ENCODE measurements at regions not wholly inside any gene's neighbourhood (a gene's known extent, or its start where the extent isn't known, plus 50 kb on each side); places are given as distances from the start of the nearest gene placed in this dataset.
A peak's percentile ranks its signal among the peaks of the same experiment; 100 is the strongest.
"Not testable (repeated sequence)": the region's sequence is repeated elsewhere in the genome, so short reads cannot be mapped to it uniquely, and the experiment has no call there.

DNA sequence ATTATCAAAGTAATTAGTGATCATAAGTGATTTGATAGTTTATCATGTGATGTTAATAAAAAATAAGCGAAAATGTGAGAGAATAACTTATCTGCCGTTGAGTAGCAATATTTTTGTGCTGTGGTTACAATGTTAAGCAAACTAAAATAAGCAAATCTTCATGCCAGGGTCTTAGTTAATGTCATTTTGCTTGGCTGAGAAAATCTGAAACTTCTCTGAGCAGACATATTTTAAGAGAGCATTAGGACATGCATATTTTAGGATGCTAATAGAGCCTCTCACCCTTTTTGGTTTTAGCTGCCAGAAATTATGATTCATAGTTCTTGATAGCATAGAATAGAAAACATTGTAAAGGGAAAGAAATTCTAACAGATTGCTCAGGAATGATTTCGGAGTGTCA is 233.5 kb upstream of the ZEB2 start:
- peaks cover 2% of the 10 kb centered on the region for H3K27me3 Mint-ChIP-seq
- H3K4me3 Mint-ChIP-seq: no peak overlapping the region

DNA sequence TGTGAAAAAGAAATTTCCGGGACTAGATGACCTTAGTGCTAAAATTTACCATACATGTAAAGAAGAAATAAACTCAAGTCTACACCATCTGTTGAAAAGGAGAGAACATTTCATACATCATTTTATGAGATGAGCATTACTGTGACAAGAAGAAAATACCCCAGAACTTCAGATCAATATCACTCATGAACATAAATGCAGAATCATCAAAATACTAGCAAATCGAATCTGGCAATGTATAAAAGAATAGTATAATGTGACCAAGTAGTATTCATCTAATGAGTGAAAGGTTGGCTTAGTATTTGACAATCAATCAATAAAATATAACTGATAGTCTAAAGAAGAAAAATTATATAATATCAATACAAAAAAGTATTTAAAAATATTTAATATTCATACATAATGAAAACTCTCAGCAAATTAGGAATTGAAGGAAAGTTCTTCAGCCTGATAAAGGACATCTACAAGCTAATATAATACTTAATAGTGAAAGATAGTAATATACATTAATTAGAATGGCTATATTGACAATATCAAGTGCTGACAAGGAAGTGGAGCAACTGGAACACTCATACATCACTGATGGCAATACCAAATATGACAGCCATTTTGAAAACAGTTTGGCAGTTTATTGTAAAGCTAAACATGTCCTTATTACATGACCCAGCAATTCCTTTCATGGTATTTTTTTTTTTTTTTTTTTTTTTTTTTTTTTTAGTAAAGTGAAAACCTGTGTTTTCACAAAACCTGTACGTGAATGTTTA is 231.4 kb upstream of the ZEB2 start:
- Mint-ChIP-seq H3K4me1 (no peaks in the 10 kb centered on the region), H3K4me3 (no peak overlapping the region), H3K9me3 (peaks cover 6 to 29% (median 13%) of the 10 kb centered on the region in 3 donors)

More for the DNA sequence above, 233.5 kb upstream of the ZEB2 start:
- no peak overlapping the region for H3K27ac Mint-ChIP-seq
- H3K36me3 Mint-ChIP-seq: no peaks in the 10 kb centered on the region
- no peaks in the 10 kb centered on the region for H3K4me1 Mint-ChIP-seq
- H3K9me3 Mint-ChIP-seq: peaks cover 3 to 17% (median 8%) of the 10 kb centered on the region in 3 donors

DNA sequence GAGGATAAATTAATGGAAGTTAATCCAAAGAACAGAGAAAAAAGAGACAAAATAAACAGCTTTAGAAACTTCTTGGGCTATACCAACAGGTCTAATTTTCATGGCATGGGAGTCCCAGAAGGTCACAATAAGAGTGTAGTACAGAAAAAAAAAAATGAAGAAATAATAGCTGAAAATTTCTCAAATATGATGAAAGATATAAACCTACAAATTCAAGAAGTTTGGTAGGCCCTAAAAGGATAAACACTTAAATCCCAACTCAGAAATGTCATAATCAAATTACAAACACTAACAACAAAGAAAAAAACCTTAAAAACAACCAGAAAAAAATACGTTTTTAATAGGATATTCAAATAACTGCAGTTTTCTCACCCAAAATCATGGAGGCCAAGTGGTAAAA is 229.3 kb upstream of the ZEB2 start:
- Mint-ChIP-seq H3K36me3 (peaks cover 6% of the 10 kb centered on the region), H3K27ac (no peak overlapping the region), H3K9me3 (peaks cover 7 to 33% (median 13%) of the 10 kb centered on the region in 3 donors), H3K27me3 (peaks cover 2% of the 10 kb centered on the region), H3K4me1 (peaks cover 0 to 1% (median 0%) of the 10 kb centered on the region in 3 donors), H3K4me3 (no peak overlapping the region)

More for the DNA sequence above, 231.4 kb upstream of the ZEB2 start:
- H3K36me3 Mint-ChIP-seq: peaks cover 2% of the 10 kb centered on the region
- H3K27ac Mint-ChIP-seq: no peak overlapping the region
- peaks cover 2% of the 10 kb centered on the region for H3K27me3 Mint-ChIP-seq

DNA sequence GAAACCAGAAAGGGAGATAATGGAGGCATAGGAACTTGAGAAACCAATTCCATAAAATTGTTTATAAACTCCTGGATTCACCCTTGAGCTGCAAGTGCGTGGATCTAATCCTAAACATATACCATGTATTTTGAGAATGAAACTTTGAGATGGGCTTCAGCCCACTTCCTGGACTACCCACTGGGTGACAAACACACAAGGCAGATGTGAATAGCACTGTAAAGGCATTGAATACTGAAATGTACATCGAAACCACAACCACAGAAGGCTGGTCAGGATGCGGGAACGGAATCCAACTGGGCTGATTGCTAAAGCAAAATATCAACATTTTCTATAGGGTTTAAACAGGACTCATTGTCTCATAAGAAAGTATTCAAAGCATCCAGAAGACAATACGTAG is 228.5 kb upstream of the ZEB2 start:
- H3K9me3 Mint-ChIP-seq: peaks cover 7 to 33% (median 13%) of the 10 kb centered on the region in 3 donors
- H3K4me3 Mint-ChIP-seq: no peak overlapping the region
- peaks cover 0 to 1% (median 0%) of the 10 kb centered on the region in 3 donors for H3K4me1 Mint-ChIP-seq
- H3K27me3 Mint-ChIP-seq: peaks cover 2% of the 10 kb centered on the region
- no peak overlapping the region for H3K27ac Mint-ChIP-seq
- H3K36me3 Mint-ChIP-seq: peaks cover 6% of the 10 kb centered on the region

DNA sequence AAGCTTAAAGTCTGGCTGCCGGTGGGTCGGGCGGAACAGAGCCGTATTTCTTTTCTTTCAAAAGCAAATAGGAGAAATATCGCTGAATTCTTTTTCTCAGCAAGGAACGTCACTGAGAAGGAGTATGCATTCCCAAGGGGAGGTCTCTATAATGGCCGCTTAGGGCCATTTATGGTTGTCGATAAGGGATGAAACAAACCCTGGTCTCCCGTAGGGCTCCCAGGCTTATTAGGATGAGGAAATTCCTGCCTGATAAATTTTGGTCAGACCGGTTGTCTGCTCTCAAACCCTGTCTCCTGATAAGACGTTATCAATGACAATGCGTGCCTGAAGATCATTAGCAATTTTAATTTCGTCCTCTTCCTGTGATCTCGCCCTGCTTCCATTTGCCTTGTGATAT is 227.7 kb upstream of the ZEB2 start:
- peaks cover 2% of the 10 kb centered on the region for H3K27me3 Mint-ChIP-seq
- H3K36me3 Mint-ChIP-seq: peaks cover 6% of the 10 kb centered on the region
- peaks cover 0 to 1% (median 0%) of the 10 kb centered on the region in 3 donors for H3K4me1 Mint-ChIP-seq
- H3K9me3 Mint-ChIP-seq: peaks cover 7 to 33% (median 13%) of the 10 kb centered on the region in 3 donors
- no peak overlapping the region for H3K4me3 Mint-ChIP-seq
- H3K27ac Mint-ChIP-seq: no peak overlapping the region

DNA sequence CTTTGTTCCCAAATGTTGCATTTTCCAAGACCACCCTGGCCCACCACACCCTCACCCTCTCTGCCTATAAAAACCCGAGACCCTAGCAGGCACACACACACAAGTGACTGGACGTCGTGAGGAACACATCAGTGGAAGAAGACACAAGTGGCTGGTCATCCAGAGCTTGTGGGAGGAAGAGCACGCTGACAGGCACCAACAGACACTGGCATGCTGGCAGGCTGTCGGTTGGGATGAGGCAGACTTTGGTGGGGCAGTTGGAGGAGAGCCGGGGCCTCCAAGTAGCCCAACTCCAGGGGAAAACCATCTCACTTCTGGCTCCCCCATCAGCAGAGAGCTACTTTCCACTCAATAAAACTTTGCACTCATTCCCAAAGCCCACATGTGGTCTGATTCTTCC is 225.5 kb upstream of the ZEB2 start:
- Mint-ChIP-seq H3K27ac (no peak overlapping the region), H3K4me3 (peak overlapping the region in 1 of 4 donors; percentile 78), H3K36me3 (peaks cover 6% of the 10 kb centered on the region), H3K9me3 (peaks cover 7 to 23% (median 9%) of the 10 kb centered on the region in 3 donors), H3K27me3 (no peaks in the 10 kb centered on the region), H3K4me1 (peaks cover 0 to 1% (median 0%) of the 10 kb centered on the region in 3 donors)

DNA sequence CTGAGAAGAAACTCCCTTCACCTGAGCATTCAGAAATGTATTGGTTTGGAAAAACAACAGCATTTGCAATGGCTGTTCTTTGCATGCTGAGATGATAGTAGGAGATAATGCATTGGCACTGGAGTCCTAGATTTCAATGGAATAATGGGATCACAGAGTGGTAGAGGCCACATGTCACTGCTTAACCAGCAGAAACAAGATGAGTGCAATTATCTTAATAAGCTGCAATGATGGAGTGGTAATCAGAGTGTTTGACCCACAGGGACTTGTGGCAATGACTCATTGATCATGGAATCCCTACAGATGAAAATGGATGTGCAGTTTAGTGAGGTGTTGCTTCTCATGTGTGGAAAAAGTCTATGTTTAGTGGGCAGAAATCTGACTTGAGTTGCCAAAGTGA is 218.8 kb upstream of the ZEB2 start:
- H3K27me3 Mint-ChIP-seq: no peaks in the 10 kb centered on the region
- no peaks in the 10 kb centered on the region for H3K4me1 Mint-ChIP-seq
- peaks cover 2 to 7% (median 5%) of the 10 kb centered on the region in 3 donors for H3K9me3 Mint-ChIP-seq
- H3K36me3 Mint-ChIP-seq: no peaks in the 10 kb centered on the region
- no peak overlapping the region for H3K4me3 Mint-ChIP-seq
- H3K27ac Mint-ChIP-seq: no peak overlapping the region

DNA sequence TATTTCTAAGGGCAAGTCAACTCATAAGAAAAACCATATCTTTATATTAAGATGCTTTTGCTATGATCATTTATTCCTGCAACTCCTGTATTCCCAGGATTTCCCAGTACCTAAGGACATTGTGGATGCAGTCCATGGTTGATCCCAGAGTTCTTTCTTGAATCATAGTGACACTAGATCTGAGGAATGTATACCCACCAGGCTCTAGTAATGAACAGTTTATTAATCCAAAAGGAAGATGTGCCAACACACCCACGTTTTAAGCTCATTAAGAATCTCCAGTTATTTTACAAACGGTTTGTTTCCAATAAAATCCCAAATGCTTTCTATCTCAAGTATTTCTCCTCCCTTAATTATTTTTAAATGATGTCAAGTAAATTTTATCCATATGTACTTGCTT is 210.8 kb upstream of the ZEB2 start:
- Mint-ChIP-seq H3K27ac (no peak overlapping the region), H3K4me3 (no peak overlapping the region), H3K27me3 (no peaks in the 10 kb centered on the region), H3K4me1 (no peaks in the 10 kb centered on the region), H3K36me3 (no peaks in the 10 kb centered on the region), H3K9me3 (peaks cover 0 to 7% (median 5%) of the 10 kb centered on the region in 3 donors)

DNA sequence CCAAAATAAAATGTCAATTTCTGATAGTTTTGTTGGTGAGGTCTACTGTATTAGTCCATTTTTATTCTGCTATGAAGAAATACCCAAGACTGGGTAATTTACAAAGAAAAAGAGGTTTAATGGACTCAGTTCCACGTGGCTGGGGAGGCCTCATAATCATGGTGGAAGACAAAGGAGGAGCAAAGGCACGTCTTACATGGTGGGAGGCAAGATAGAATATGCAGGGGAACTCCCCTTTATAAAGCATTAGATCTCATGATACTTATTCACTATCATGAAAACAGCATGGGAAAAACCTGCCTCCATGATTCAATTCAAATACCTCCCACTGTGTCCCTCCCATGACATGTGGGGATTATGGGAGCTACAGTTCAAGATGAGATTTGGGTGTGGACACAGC is 204.5 kb upstream of the ZEB2 start:
- H3K9me3 Mint-ChIP-seq, H3K4me3 Mint-ChIP-seq, H3K4me1 Mint-ChIP-seq, H3K27ac Mint-ChIP-seq, H3K27me3 Mint-ChIP-seq, H3K36me3 Mint-ChIP-seq: not testable (repeated sequence)

DNA sequence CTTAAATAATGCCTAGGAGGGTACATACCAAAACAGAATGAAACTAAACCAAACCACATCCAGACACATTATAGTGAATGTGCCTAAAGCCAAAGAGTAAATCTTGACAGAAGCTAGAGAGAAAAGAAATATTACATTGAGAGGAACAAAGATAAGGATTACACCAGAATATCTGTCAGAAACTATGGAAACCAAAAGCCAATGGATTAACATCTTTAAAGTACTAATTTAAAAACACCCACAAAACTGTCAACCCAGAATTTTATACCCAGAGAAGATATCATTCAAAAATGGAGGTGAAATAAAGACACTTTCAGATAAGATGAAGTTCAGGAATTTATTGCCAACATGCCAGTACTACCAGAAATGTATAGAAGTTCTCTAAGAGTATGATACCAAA is 198.5 kb upstream of the ZEB2 start:
- Mint-ChIP-seq H3K36me3 (no peaks in the 10 kb centered on the region), H3K27me3 (no peaks in the 10 kb centered on the region), H3K27ac (no peak overlapping the region), H3K4me3 (no peak overlapping the region), H3K4me1 (no peaks in the 10 kb centered on the region), H3K9me3 (peaks cover 8 to 20% (median 11%) of the 10 kb centered on the region in 3 donors)

DNA sequence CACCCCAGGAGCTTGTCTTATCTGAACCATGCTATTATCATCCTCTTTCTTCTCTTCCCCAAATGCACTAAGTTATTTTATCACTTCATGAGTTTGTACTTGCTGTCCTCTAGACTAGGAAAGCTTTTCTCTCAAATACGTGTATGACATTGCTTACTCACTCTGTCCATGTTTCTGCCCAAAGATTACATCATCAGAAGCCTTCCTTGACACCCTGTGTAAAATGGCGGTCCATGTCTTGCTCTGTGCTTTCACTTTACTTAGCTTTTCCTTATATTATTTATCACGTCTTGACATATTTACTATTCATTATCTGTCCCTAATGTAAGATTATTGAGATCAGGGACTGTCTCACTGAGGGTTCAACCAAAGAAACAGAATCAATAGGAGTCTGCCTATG is 196.1 kb upstream of the ZEB2 start:
- H3K27me3 Mint-ChIP-seq: peaks cover 4% of the 10 kb centered on the region
- no peak overlapping the region for H3K4me3 Mint-ChIP-seq
- no peak overlapping the region for H3K27ac Mint-ChIP-seq
- no peaks in the 10 kb centered on the region for H3K4me1 Mint-ChIP-seq
- no peaks in the 10 kb centered on the region for H3K36me3 Mint-ChIP-seq
- H3K9me3 Mint-ChIP-seq: peaks cover 8 to 20% (median 11%) of the 10 kb centered on the region in 3 donors

DNA sequence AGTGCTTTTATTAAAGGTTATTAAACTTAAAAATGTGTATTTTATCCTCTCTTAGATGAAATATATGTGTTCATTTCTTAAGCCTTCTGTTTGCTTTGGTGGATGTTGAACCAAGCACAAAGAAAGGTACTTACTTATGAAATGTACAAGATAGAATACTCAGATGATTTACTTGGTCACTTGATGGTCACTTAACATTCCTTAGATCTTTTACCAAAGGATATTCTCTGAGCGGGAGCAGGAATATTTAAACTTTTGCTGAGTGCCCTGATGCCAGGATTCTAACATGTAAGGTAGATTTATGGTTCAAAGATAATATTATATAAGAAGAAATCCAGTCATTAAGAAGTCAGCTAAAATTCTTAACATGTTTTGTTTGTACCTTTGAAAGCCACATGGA is 193.5 kb upstream of the ZEB2 start:
- Mint-ChIP-seq H3K4me3 (no peak overlapping the region), H3K27ac (no peak overlapping the region), H3K27me3 (peaks cover 4% of the 10 kb centered on the region), H3K9me3 (peaks cover 7 to 15% (median 8%) of the 10 kb centered on the region in 3 donors), H3K4me1 (no peaks in the 10 kb centered on the region), H3K36me3 (no peaks in the 10 kb centered on the region)

DNA sequence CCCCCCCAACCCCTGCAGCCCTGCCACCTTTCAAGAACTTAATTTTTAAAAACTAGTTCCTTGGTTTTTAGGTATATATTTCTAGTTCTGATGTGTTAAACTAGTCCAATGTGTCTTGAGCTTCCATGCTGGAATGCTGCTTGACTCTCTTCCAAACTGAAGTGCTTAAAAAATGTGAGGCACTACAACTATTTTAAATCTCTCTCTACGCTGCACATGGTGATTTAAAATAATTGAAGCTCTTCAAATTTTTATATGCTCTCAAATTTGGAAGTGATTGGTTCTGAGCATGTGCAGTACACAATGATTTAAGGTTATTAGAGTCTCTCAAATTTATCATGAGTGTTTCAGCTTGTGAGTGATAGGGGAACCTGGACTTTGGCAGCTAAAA is 192.6 kb upstream of the ZEB2 start:
- no peaks in the 10 kb centered on the region for H3K4me1 Mint-ChIP-seq
- H3K27ac Mint-ChIP-seq: no peak overlapping the region
- H3K4me3 Mint-ChIP-seq: no peak overlapping the region
- H3K36me3 Mint-ChIP-seq: no peaks in the 10 kb centered on the region
- H3K9me3 Mint-ChIP-seq: peaks cover 0 to 6% (median under 1%) of the 10 kb centered on the region in 3 donors
- peaks cover 4% of the 10 kb centered on the region for H3K27me3 Mint-ChIP-seq

DNA sequence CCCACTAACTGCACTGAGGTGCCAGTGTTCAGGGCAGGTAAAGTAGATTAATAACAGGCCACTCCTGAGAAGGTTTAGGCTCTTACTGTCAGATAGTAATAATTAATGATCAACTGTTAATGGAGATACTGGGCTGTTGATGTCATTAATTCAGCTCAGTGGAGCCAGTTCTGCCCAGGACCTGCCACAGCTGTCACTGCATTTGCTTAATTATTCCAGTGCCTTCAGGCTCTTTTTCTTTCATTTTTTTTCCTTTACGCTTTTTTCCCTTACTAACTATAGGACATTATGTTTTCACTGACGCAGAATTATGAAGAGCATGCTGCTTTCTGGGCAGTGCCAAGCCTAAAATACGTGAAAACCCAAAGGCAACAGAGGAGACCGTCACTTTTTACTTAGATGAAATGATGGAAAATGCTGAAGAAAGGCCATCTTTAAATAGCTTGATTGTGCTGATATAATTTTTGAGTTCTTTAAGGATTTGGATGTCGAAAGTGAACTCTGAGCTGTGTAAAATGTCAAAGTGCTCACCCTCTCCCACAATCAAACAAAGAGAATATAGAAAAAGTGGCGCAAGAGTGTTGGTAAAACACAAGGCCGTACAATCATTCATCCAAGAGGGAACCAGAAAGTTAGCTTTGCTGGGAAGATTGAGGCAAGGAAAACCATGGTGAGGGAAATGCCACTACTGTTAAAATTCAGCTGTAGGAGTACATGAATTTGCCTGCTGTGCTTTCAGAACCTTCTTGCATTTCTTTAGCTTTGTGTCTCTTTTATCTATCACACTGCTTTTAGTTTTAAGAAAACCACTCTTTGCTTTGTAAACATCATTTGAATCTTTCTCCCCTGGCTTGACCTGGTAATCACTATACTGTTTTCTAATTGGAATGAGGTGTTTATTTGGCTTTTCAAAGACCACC is 192.0 kb upstream of the ZEB2 start:
- H3K27ac Mint-ChIP-seq: no peak overlapping the region
- no peaks in the 10 kb centered on the region for H3K9me3 Mint-ChIP-seq
- peaks cover 4% of the 10 kb centered on the region for H3K27me3 Mint-ChIP-seq
- no peaks in the 10 kb centered on the region for H3K36me3 Mint-ChIP-seq
- no peaks in the 10 kb centered on the region for H3K4me1 Mint-ChIP-seq
- no peak overlapping the region for H3K4me3 Mint-ChIP-seq

DNA sequence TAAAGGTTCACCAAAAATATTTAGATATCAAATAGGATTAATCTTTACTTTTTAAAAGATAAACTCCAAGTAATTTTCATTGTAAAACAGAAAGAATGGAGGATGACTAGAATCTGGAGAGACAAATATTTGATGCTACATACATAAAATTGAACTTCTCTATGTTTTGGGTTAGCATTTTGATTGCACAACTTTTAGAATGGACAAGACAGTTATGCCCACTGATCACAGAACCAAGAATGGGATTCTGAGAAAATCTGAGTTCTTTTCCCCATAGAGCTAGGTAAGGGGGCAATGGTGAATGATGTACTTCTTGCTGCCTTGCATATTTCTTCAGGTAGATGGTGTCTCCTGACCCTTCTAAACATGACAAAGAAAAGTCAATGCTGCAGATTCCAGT is 191.2 kb upstream of the ZEB2 start:
- Mint-ChIP-seq H3K9me3 (no peaks in the 10 kb centered on the region), H3K4me3 (no peak overlapping the region), H3K4me1 (no peaks in the 10 kb centered on the region), H3K27me3 (peaks cover 4% of the 10 kb centered on the region), H3K36me3 (no peaks in the 10 kb centered on the region), H3K27ac (no peak overlapping the region)
